Endothelial cell of umbilical vein (primary cell): ENCODE measurements at regions not wholly inside any gene's neighbourhood (a gene's known extent, or its start where the extent isn't known, plus 50 kb on each side); places are given as distances from the start of the nearest gene placed in this dataset.

ENCODE experiments used
- BruUV-seq: library from RNA; stranded (reverse); fragments of 400-500 nt; replicated peaks from 2 replicates; lab custom pipeline; 2021; lab: Mats Ljungman, UMichigan
- CTCF ChIA-PET: fragments of 300-600, 350-600 bp; sonication (Branson Sonifier 250); formaldehyde crosslinking; loops from one replicate; lab custom pipeline; 2021; ENCODE audit warnings: antibody characterized with exemption, inconsistent platforms; lab: Charles Lee
- POLR2A ChIA-PET: fragments of 300-600, 350-600 bp; sonication (Branson Sonifier 250); formaldehyde crosslinking; loops from one replicate; lab custom pipeline; 2021; ENCODE audit warnings: antibody characterized with exemption, inconsistent platforms; lab: Charles Lee
- DNase-seq: peaks from one replicate; pipeline ENCODE4 v3.0.0-alpha.2; 2011; ENCODE audit warnings: low read depth, low spot score
- FAIRE-seq: peaks from 2 replicates; lab custom pipeline; 2011; peaks lifted over from hg19 to GRCh38; lab: Jason Lieb, UNC
- H2AFZ ChIP-seq: 2 replicates; pipeline ENCODE4 v1.6.0; 2012; ENCODE audit warnings: low read depth, low read length, control low read depth, inconsistent platforms
- H3K27ac ChIP-seq: 2 replicates; pipeline ENCODE4 v1.5.1; 2011; ENCODE audit warnings: low read depth, mild to moderate bottlenecking, control low read depth, low read length, moderate library complexity; ENCODE audit not compliant: insufficient read depth
- H3K27me3 ChIP-seq, 2 experiments: 2 replicates each; pipeline versions ENCODE4 v1.6.0 to v1.6.1; 2011; ENCODE audit warnings: low read length in 2 of 2, mixed read lengths in 1 of 2; ENCODE audit not compliant: control insufficient read depth in 2 of 2, insufficient read depth in 2 of 2
- H3K36me3 ChIP-seq, 2 experiments: 2 replicates in 1 of 2; 3 replicates in 1 of 2; pipeline ENCODE4 v1.5.1; 2011; ENCODE audit warnings: low read length in 2 of 2, mild to moderate bottlenecking in 1 of 2, moderate library complexity in 1 of 2; ENCODE audit not compliant: control insufficient read depth in 2 of 2, insufficient read depth in 2 of 2; ENCODE audit errors: extremely low read depth in 1 of 2
- H3K4me1 ChIP-seq: 3 replicates; pipeline ENCODE4 v1.5.1; 2011; ENCODE audit warnings: mild to moderate bottlenecking, low read length; ENCODE audit not compliant: control insufficient read depth, insufficient read depth; ENCODE audit errors: extremely low read depth
- H3K4me2 ChIP-seq: 2 replicates; pipeline ENCODE4 v1.6.1; 2011; ENCODE audit warnings: low read length, control low read depth, mixed read lengths; ENCODE audit not compliant: insufficient read depth
- H3K4me3 ChIP-seq, 3 experiments: fragments of 200-600 bp in 1 of 3; sonication (generic), shearing (Covaris generic) in 1 of 3; replicated peaks in 1 of 3; 2 replicates each; pipeline ENCODE4 v1.5.1; 2011 to 2016; ENCODE audit warnings: control low read depth in 3 of 3, low read length in 3 of 3, mild to moderate bottlenecking in 2 of 3, inconsistent platforms in 1 of 3, low read depth in 1 of 3, moderate library complexity in 1 of 3; ENCODE audit not compliant: insufficient read depth in 1 of 3
- H3K79me2 ChIP-seq: 2 replicates; pipeline ENCODE4 v1.6.0; 2012; ENCODE audit warnings: low read length, inconsistent platforms; ENCODE audit not compliant: control insufficient read depth, insufficient read depth
- H3K9ac ChIP-seq: replicated peaks from 2 replicates; pipeline ENCODE3; 2011; ENCODE audit warnings: low read length, control low read depth; ENCODE audit not compliant: insufficient read depth; ENCODE audit errors: extremely low read depth
- H3K9me1 ChIP-seq: replicated peaks from 3 replicates; pipeline ENCODE4 v1.6.0; 2011; ENCODE audit warnings: mild to moderate bottlenecking, low read length; ENCODE audit not compliant: control insufficient read depth, insufficient read depth; ENCODE audit errors: extremely low read depth
- H3K9me3 ChIP-seq: replicated peaks from 2 replicates; pipeline ENCODE4 v1.5.1; 2012; ENCODE audit warnings: low read length, inconsistent platforms; ENCODE audit not compliant: control insufficient read depth, insufficient read depth
- H4K20me1 ChIP-seq: replicated peaks from 2 replicates; pipeline ENCODE3; 2011; ENCODE audit warnings: mild to moderate bottlenecking, low read length; ENCODE audit not compliant: control insufficient read depth, insufficient read depth; ENCODE audit errors: extremely low read depth
- EZH2 ChIP-seq: IDR thresholded peaks from 2 replicates; pipeline ENCODE4 v1.6.1; 2012; ENCODE audit warnings: borderline replicate concordance, low read depth, mild to moderate bottlenecking, moderate library complexity, low read length, inconsistent platforms; ENCODE audit not compliant: severe bottlenecking
- FOS ChIP-seq: IDR thresholded peaks from 2 replicates; pipeline ENCODE4 v1.6.1; 2011; ENCODE audit warnings: mild to moderate bottlenecking, low read length, moderate library complexity, borderline replicate concordance; ENCODE audit not compliant: insufficient read depth
- GATA2 ChIP-seq: IDR thresholded peaks from 2 replicates; pipeline ENCODE4 v1.7.0; 2011; ENCODE audit warnings: low read depth, mild to moderate bottlenecking, moderate library complexity, mixed read lengths, low read length; ENCODE audit not compliant: insufficient read length, insufficient read depth
- JUN ChIP-seq: IDR thresholded peaks from 2 replicates; pipeline ENCODE4 v1.6.1; 2011; ENCODE audit warnings: borderline replicate concordance, low read depth; ENCODE audit not compliant: insufficient read length, insufficient read depth
- MYC ChIP-seq: IDR thresholded peaks from one replicate; pipeline ENCODE4 v1.6.1; 2011; ENCODE audit warnings: mild to moderate bottlenecking, low read depth, low read length
- POLR2A ChIP-seq: IDR thresholded peaks from 2 replicates; pipeline ENCODE4 v1.6.1; 2012; ENCODE audit warnings: low read depth, mild to moderate bottlenecking, control low read depth, low read length
- POLR2AphosphoS5 ChIP-seq: IDR thresholded peaks from 2 replicates; pipeline ENCODE4 v1.6.1; 2012; ENCODE audit warnings: low read depth, mild to moderate bottlenecking, control low read depth, low read length, moderate library complexity; ENCODE audit not compliant: insufficient read depth
- dilution Hi-C: fragments of 300-500 bp; cut with MboI; formaldehyde crosslinking; loops from one replicate; pipeline ENCODE4 v1.15.0; 2019; ENCODE audit warnings: low sequenced_read_pairs; ENCODE audit not compliant: extremely low pct_ligation_motif_present
- intact Hi-C: fragments of 100-400 bp; cut with micrococcal nuclease; formaldehyde crosslinking; loops from one replicate; pipeline ENCODE4 v1.10.0; 2022
- TF ChIP-seq, protein P1 (sequence below): IDR thresholded peaks from 2 replicates; pipeline ENCODE4 v1.6.1; 2011; ENCODE audit not compliant: insufficient read depth, insufficient read length
- TF ChIP-seq, protein P2 (sequence below), 2 donors: IDR thresholded peaks; 1 replicate in 1 of 2; 2 replicates in 1 of 2; pipeline ENCODE4 v1.5.1; 2011; ENCODE audit warnings: low read length in 2 of 2, mild to moderate bottlenecking in 2 of 2, moderate library complexity in 2 of 2, control low read depth in 1 of 2, inconsistent platforms in 1 of 2, low read depth in 1 of 2; ENCODE audit not compliant: insufficient read depth in 1 of 2; ENCODE audit errors: extremely low read depth in 1 of 2

DNA sequence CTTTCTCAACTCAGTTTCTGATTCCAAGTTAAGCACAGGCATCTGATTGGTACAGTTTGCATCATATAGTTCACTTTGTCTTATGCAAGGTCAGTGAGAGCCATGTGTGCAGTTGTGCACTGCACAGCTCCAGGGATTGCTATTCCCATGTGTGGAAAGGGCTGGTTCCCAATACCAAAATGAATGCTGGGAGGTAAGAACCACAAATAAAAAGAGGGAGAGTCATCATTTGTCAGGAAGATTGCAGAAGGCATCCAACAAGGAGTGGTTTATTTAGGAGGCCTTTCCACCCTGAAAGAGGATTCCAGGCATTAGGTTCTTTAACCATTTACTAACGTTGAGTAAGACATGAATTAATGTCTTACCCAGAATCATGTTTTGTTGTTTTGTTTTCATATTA lies 141.2 kb upstream of the ST6GAL2 start:
- Histone ChIP-seq H2AFZ (no peak overlapping the region), H3K9me1 (no peaks in the 10 kb centered on the region), H3K36me3 (no peaks in the 10 kb centered on the region), H3K9ac (no peak overlapping the region), H3K4me1 (no peaks in the 10 kb centered on the region), H3K27ac (no peak overlapping the region), H3K27me3 (no peaks in the 10 kb centered on the region), H3K9me3 (peaks cover 6% of the 10 kb centered on the region), H3K4me2 (no peak overlapping the region), H4K20me1 (no peaks in the 10 kb centered on the region), H3K79me2 (no peaks in the 10 kb centered on the region), H3K4me3 (no peak overlapping the region)
- BruUV-seq = no TSS peak
- TF ChIP-seq, protein P1, sequence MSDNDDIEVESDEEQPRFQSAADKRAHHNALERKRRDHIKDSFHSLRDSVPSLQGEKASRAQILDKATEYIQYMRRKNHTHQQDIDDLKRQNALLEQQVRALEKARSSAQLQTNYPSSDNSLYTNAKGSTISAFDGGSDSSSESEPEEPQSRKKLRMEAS = no peak
- TF ChIP-seq JUN (no peak), MYC (no peak), POLR2A (no peak), FOS (no peak), GATA2 (no peak), EZH2 (no peak), POLR2AphosphoS5 (no peak)
- TF ChIP-seq, protein P2, sequence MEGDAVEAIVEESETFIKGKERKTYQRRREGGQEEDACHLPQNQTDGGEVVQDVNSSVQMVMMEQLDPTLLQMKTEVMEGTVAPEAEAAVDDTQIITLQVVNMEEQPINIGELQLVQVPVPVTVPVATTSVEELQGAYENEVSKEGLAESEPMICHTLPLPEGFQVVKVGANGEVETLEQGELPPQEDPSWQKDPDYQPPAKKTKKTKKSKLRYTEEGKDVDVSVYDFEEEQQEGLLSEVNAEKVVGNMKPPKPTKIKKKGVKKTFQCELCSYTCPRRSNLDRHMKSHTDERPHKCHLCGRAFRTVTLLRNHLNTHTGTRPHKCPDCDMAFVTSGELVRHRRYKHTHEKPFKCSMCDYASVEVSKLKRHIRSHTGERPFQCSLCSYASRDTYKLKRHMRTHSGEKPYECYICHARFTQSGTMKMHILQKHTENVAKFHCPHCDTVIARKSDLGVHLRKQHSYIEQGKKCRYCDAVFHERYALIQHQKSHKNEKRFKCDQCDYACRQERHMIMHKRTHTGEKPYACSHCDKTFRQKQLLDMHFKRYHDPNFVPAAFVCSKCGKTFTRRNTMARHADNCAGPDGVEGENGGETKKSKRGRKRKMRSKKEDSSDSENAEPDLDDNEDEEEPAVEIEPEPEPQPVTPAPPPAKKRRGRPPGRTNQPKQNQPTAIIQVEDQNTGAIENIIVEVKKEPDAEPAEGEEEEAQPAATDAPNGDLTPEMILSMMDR (IDR thresholded peaks at IDR 0.05; ENCODE audit: extremely low read depth in 1 of 2, insufficient read depth in 1 of 2, low read depth in 1 of 2, low read length in 2 of 2) = no peak
- FAIRE-seq (no peak), DNase-seq (no peak)
- ChIA-PET POLR2A (no interaction called here), CTCF (no interaction called here)
- dilution Hi-C loops = no loop called here
- intact Hi-C loops = no loop called here
